K562 (cell line): ENCODE measurements at regions not wholly inside any gene's neighbourhood (a gene's known extent, or its start where the extent isn't known, plus 50 kb on each side); places are given as distances from the start of the nearest gene placed in this dataset.
A peak's percentile ranks its signal among the peaks of the same experiment; 100 is the strongest.

Experiments
- ATAC-seq: fragments of 200-7000 bp; cut with Tn5 transposase; 3 replicates; pipeline ENCODE4 v1.9.1; 2020; ENCODE audit warnings: moderate library complexity
- BruUV-seq: library from RNA; stranded (reverse); fragments of 400-500 nt; replicated peaks from 2 replicates; lab custom pipeline; 2021; lab: Mats Ljungman, UMichigan
- CTCF ChIA-PET: fragments of 300-600 bp; formaldehyde crosslinking; extraction: SDS; loops from one replicate; lab custom pipeline; 2021; ENCODE audit warnings: low intra/inter-chr PET ratio; lab: Yijun Ruan, JAX
- POLR2A ChIA-PET: fragments of 300-600, 350-650 bp; sonication (Branson Sonifier 250); formaldehyde crosslinking; extraction: SDS; loops from one replicate; lab custom pipeline; 2021; ENCODE audit warnings: antibody characterized with exemption, inconsistent platforms; lab: Yijun Ruan, JAX
- DNase-seq, 4 experiments: peaks; one replicate each; pipeline versions ENCODE4 v3.0.0 to v3.0.0-alpha.2; 2011 to 2018; ENCODE audit warnings: low spot score in 3 of 4, mixed read lengths in 3 of 4; ENCODE audit errors: extremely low read depth in 1 of 4
- FAIRE-seq: peaks from 2 replicates; lab custom pipeline; 2011; peaks lifted over from hg19 to GRCh38; lab: Jason Lieb, UNC
- H2AFZ ChIP-seq: 2 replicates; pipeline ENCODE4 v1.6.0; 2011; ENCODE audit warnings: low read depth, low read length, control low read depth, inconsistent platforms
- H3K27ac ChIP-seq: fragments of 200-600 bp; 3 replicates; pipeline ENCODE4 v1.8.0; 2011; ENCODE audit warnings: low read depth, mild to moderate bottlenecking, control low read depth, inconsistent platforms, low read length, moderate library complexity, mixed read lengths; ENCODE audit errors: extremely low read depth
- H3K27me3 ChIP-seq, 2 experiments: fragments of 300-600 bp in 1 of 2; 2 replicates in 1 of 2; 3 replicates in 1 of 2; pipeline versions ENCODE4 v1.6.0 to v1.8.0; 2011; ENCODE audit warnings: inconsistent platforms in 2 of 2, low read length in 2 of 2, mild to moderate bottlenecking in 1 of 2, mixed read lengths in 1 of 2, moderate library complexity in 1 of 2; ENCODE audit not compliant: control insufficient read depth in 2 of 2, insufficient read depth in 2 of 2
- H3K36me3 ChIP-seq: fragments of 300-600 bp; 3 replicates; pipeline ENCODE4 v1.8.0; 2011; ENCODE audit warnings: mild to moderate bottlenecking, low read length, inconsistent platforms; ENCODE audit not compliant: control insufficient read depth, insufficient read depth
- H3K4me1 ChIP-seq, 2 experiments: fragments of 200-600 bp in 1 of 2; replicated peaks in 1 of 2; 2 replicates in 1 of 2; 3 replicates in 1 of 2; pipeline versions ENCODE4 v1.5.1 to v1.8.0; 2011; ENCODE audit warnings: inconsistent platforms in 2 of 2, low read length in 2 of 2, mild to moderate bottlenecking in 1 of 2, mixed read lengths in 1 of 2, moderate library complexity in 1 of 2; ENCODE audit not compliant: control insufficient read depth in 2 of 2, insufficient read depth in 2 of 2
- H3K4me2 ChIP-seq: 2 replicates; pipeline ENCODE4 v1.6.1; 2011; ENCODE audit warnings: low read length, control low read depth, inconsistent platforms, mixed read lengths; ENCODE audit not compliant: insufficient read depth
- H3K4me3 ChIP-seq: fragments of 200-600 bp; sonication (generic), shearing (Covaris generic); 2 replicates; pipeline ENCODE4 v1.5.1; 2016; ENCODE audit warnings: control low read depth, inconsistent platforms
- H3K79me2 ChIP-seq: fragments of 200-600 bp; 3 replicates; pipeline ENCODE4 v1.8.0; 2011; ENCODE audit warnings: low read length, inconsistent platforms; ENCODE audit not compliant: control insufficient read depth, insufficient read depth
- H3K9ac ChIP-seq, 2 experiments: 2 replicates each; pipeline versions ENCODE4 v1.6.0 to v1.6.1; 2011; ENCODE audit warnings: low read depth in 2 of 2, low read length in 2 of 2, control low read depth in 1 of 2, inconsistent platforms in 1 of 2, mild to moderate bottlenecking in 1 of 2, mixed read lengths in 1 of 2; ENCODE audit not compliant: insufficient read depth in 1 of 2
- H3K9me1 ChIP-seq: one replicate; pipeline ENCODE4 v1.6.0; 2011; ENCODE audit warnings: inconsistent platforms, mild to moderate bottlenecking, low read length, moderate library complexity; ENCODE audit not compliant: control insufficient read depth, insufficient read depth
- H3K9me3 ChIP-seq: replicated peaks from 2 replicates; pipeline ENCODE4 v1.5.1; 2011; ENCODE audit warnings: low read depth, low read length, inconsistent platforms; ENCODE audit not compliant: control insufficient read depth, insufficient read depth
- H4K20me1 ChIP-seq: replicated peaks from 2 replicates; pipeline ENCODE4 v1.6.1; 2011; ENCODE audit warnings: low read length, inconsistent platforms, mixed read lengths; ENCODE audit not compliant: control insufficient read depth, insufficient read depth
- BRF2 ChIP-seq: IDR thresholded peaks from 3 replicates; pipeline ENCODE4 v1.6.1; 2011; ENCODE audit warnings: borderline replicate concordance, mild to moderate bottlenecking; ENCODE audit not compliant: insufficient read length, insufficient read depth
- CHD4 ChIP-seq: fragments of 200-600 bp; sonication (generic); IDR thresholded peaks from 3 replicates; pipeline ENCODE4 v1.6.1; 2012; ENCODE audit warnings: low read depth, mild to moderate bottlenecking, mixed read lengths, low read length, inconsistent platforms; ENCODE audit not compliant: insufficient read depth, insufficient replicate concordance, poor library complexity, severe bottlenecking
- GTF2A2 ChIP-seq: IDR thresholded peaks from 2 replicates; pipeline ENCODE4 v1.6.1; 2016; ENCODE audit warnings: mild to moderate bottlenecking, missing genetic modification characterization, missing compliant biosample characterization
- HMG20A ChIP-seq: fragments of 450-650 bp; formaldehyde crosslinking; conservative IDR thresholded peaks from 2 replicates; pipeline ENCODE4 v1.4.0; 2020; ENCODE audit warnings: mild to moderate bottlenecking, mixed read lengths
- KLF6 ChIP-seq: fragments of 250-450 bp; sonication (Bioruptor Pico); IDR thresholded peaks from 2 replicates; pipeline ENCODE4 v1.4.0; 2020; ENCODE audit warnings: mild to moderate bottlenecking, moderate library complexity, borderline replicate concordance
- NR0B1 ChIP-seq: fragments of 450-650 bp; IDR thresholded peaks from one replicate; pipeline ENCODE4 v1.6.1; 2018; ENCODE audit warnings: mild to moderate bottlenecking, moderate library complexity; ENCODE audit not compliant: partially characterized antibody
- OTX1 ChIP-seq: fragments of 450-650 bp; formaldehyde crosslinking; IDR thresholded peaks from 2 replicates; pipeline ENCODE4 v1.4.0; 2022; ENCODE audit warnings: mild to moderate bottlenecking
- POLR2A ChIP-seq: fragments of 450-650 bp; conservative IDR thresholded peaks from 2 replicates; pipeline ENCODE4 v1.6.1; 2016
- RBM39 ChIP-seq: fragments of 200-400 bp; formaldehyde crosslinking; optimal IDR thresholded peaks from 2 replicates; pipeline ENCODE3; 2018; ENCODE audit warnings: low read depth, low read length
- RFX5 ChIP-seq: IDR thresholded peaks from 2 replicates; pipeline ENCODE4 v1.6.1; 2011; ENCODE audit warnings: low read depth, mild to moderate bottlenecking, improper control_type of control experiment, low read length
- TBP ChIP-seq: optimal IDR thresholded peaks from 2 replicates; pipeline ENCODE3; 2011; ENCODE audit warnings: low read depth, low read length, improper control_type of control experiment
- THRAP3 ChIP-seq: fragments of 450-650 bp; IDR thresholded peaks from 2 replicates; pipeline ENCODE4 v1.6.1; 2016; ENCODE audit warnings: mild to moderate bottlenecking, inconsistent platforms, borderline replicate concordance
- ZNF408 ChIP-seq: fragments of 250-450 bp; sonication (Bioruptor Pico); IDR thresholded peaks from 2 replicates; pipeline ENCODE4 v1.4.0; 2020; ENCODE audit warnings: low read depth, mild to moderate bottlenecking, moderate library complexity
- WGBS: fragments of 100-300 bp; shearing (Covaris generic); methylation state at CpG from one replicate; pipeline ENCODE4 v1.1.6; 2016; ENCODE audit warnings: low coverage, mixed read lengths; ENCODE audit not compliant: insufficient coverage; ENCODE audit errors: missing lambda C conversion rate; 5-methylcytosine and 5-hydroxymethylcytosine counted together
- in situ Hi-C: fragments of 300-500 bp; cut with MboI; formaldehyde crosslinking; loops from 4 replicates; pipeline ENCODE4 v1.15.0; 2018; ENCODE audit warnings: inconsistent platforms, mixed read lengths
- intact Hi-C: fragments of 100-400 bp; cut with micrococcal nuclease; formaldehyde crosslinking; loops from 2 replicates; pipeline ENCODE4 v1.14.2; 2022

DNA sequence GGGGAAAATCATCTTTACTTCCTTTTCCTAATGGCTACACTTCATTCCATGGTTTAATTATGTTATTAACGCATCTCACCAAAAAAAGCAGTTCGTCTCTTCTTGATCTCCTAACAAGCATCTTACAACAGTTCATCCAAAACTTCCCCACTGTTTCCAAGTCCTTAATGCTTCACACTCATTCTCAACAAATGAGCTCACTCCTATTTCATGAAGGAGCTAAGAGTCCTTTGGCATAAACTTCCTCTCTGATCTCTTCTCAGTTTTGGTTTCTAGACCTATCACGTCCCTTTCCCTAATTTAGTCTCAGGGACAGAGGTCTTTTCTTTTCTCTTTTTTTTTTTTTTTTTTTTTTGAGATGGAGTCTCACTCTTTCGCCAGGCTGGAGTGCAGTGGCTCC lies 205.9 kb upstream of the SLC39A10 start:
- intact Hi-C loops, result no loop called here
- H3K36me3 ChIP-seq, result no peaks in the 10 kb centered on the region
- no peaks in the 10 kb centered on the region for H3K4me1 ChIP-seq
- TF ChIP-seq THRAP3, result no peak
- no peak for TF ChIP-seq OTX1 (CRISPR knock-in tag)
- TF ChIP-seq CHD4, result no peak
- no peak for TF ChIP-seq ZNF408 (CRISPR knock-in tag)
- TF ChIP-seq RBM39, result no peak
- TF ChIP-seq NR0B1, result no peak
- TF ChIP-seq GTF2A2 (tag), result no peak
- no peak for TF ChIP-seq TBP
- TF ChIP-seq POLR2A, result no peak
- no peak for TF ChIP-seq RFX5
- no peak for TF ChIP-seq BRF2
- no peak for TF ChIP-seq HMG20A
- TF ChIP-seq KLF6 (CRISPR knock-in tag), result no peak
- CTCF ChIA-PET, result no interaction called here
- no peak for FAIRE-seq
- POLR2A ChIA-PET, result no interaction called here
- no peaks in the 10 kb centered on the region for H4K20me1 ChIP-seq
- H3K9me1 ChIP-seq, result no peaks in the 10 kb centered on the region
- no peaks in the 10 kb centered on the region for H3K27me3 ChIP-seq
- in situ Hi-C loops, result no loop called here
- no peak overlapping the region for H3K4me2 ChIP-seq
- 89% methylated on average over 4 of the region's 4 CpGs for WGBS
- BruUV-seq, result no TSS peak
- H3K9ac ChIP-seq, result no peak overlapping the region
- no peak overlapping the region for H3K27ac ChIP-seq
- DNase-seq, result no peak
- no peaks in the 10 kb centered on the region for H3K9me3 ChIP-seq
- H2AFZ ChIP-seq, result peak overlapping the region; percentile 51; the same call in 1 of the 2 replicates
- ATAC-seq, result no peak
- H3K4me3 ChIP-seq, result no peak overlapping the region
- H3K79me2 ChIP-seq, result no peaks in the 10 kb centered on the region
